GM23338 (cell line): ENCODE measurements at regions not wholly inside any gene's neighbourhood (a gene's known extent, or its start where the extent isn't known, plus 50 kb on each side); places are given as distances from the start of the nearest gene placed in this dataset.

ENCODE experiments used
- ATAC-seq: fragments of 200-7000 bp; cut with Tn5 transposase; 3 replicates; pipeline ENCODE4 v1.9.1; 2020
- DNase-seq: peaks from one replicate; pipeline ENCODE4 v3.0.0-alpha.2; 2015; ENCODE audit warnings: low spot score
- H2AFZ ChIP-seq: fragments of 200-600 bp; sonication (generic); 2 replicates; pipeline ENCODE4 v1.8.0; 2016; ENCODE audit warnings: antibody characterized with exemption, mild to moderate bottlenecking, moderate library complexity
- H3F3A ChIP-seq: fragments of 200-600 bp; sonication (generic); replicated peaks from 2 replicates; pipeline ENCODE4 v1.8.0; 2017; ENCODE audit warnings: antibody characterized with exemption, mixed run types, low read depth
- H3K27ac ChIP-seq: fragments of 200-600 bp; sonication (generic); 2 replicates; pipeline ENCODE4 v1.6.1; 2016; ENCODE audit warnings: low read depth
- H3K27me3 ChIP-seq: fragments of 200-600 bp; sonication (generic); 2 replicates; pipeline ENCODE4 v1.8.0; 2016; ENCODE audit warnings: mild to moderate bottlenecking, mixed run types, moderate library complexity; ENCODE audit not compliant: insufficient read depth
- H3K36me3 ChIP-seq: fragments of 200-600 bp; sonication (generic); 2 replicates; pipeline ENCODE4 v1.8.0; 2016; ENCODE audit warnings: mild to moderate bottlenecking; ENCODE audit not compliant: insufficient read depth
- H3K4me1 ChIP-seq: fragments of 200-600 bp; sonication (generic); 2 replicates; pipeline ENCODE4 v1.8.0; 2016; ENCODE audit warnings: mild to moderate bottlenecking, moderate library complexity; ENCODE audit not compliant: insufficient read depth
- H3K4me2 ChIP-seq: fragments of 200-600 bp; sonication (generic); 2 replicates; pipeline ENCODE4 v1.7.1; 2017; ENCODE audit warnings: mixed run types
- H3K4me3 ChIP-seq: fragments of 200-600 bp; sonication (generic); 2 replicates; pipeline ENCODE4 v1.6.1; 2016; ENCODE audit warnings: mixed run types
- H3K79me2 ChIP-seq: fragments of 200-600 bp; sonication (generic); replicated peaks from 2 replicates; pipeline ENCODE4 v1.8.0; 2017; ENCODE audit warnings: mild to moderate bottlenecking; ENCODE audit not compliant: insufficient read depth
- H3K9me2 ChIP-seq: fragments of 200-600 bp; sonication (generic); 2 replicates; pipeline ENCODE4 v1.8.0; 2017; ENCODE audit not compliant: insufficient read depth
- H4K20me1 ChIP-seq: fragments of 200-600 bp; sonication (generic); replicated peaks from 2 replicates; pipeline ENCODE4 v1.8.0; 2017; ENCODE audit warnings: mild to moderate bottlenecking; ENCODE audit not compliant: insufficient read depth
- H3K27ac Mint-ChIP-seq: 2 replicates; pipeline ENCODE4 v1.8.0; 2020; ENCODE audit warnings: inconsistent platforms, mild to moderate bottlenecking, moderate library complexity, mixed read lengths
- H3K27me3 Mint-ChIP-seq: 3 replicates; pipeline ENCODE4 v1.8.0; 2022; ENCODE audit warnings: low read depth, mild to moderate bottlenecking, moderate library complexity, mixed read lengths, inconsistent platforms; ENCODE audit not compliant: insufficient read depth, poor library complexity
- H3K36me3 Mint-ChIP-seq: 3 replicates; pipeline ENCODE4 v1.8.0; 2021; ENCODE audit warnings: low read depth, mild to moderate bottlenecking, inconsistent platforms, moderate library complexity, mixed read lengths
- H3K4me1 Mint-ChIP-seq: 3 replicates; pipeline ENCODE4 v1.8.0; 2020; ENCODE audit warnings: mild to moderate bottlenecking, inconsistent platforms, mixed read lengths
- H3K4me3 Mint-ChIP-seq: 3 replicates; pipeline ENCODE4 v1.8.0; 2021; ENCODE audit warnings: moderate library complexity, mild to moderate bottlenecking, inconsistent platforms, mixed read lengths
- H3K9me3 Mint-ChIP-seq: 3 replicates; pipeline ENCODE4 v1.8.0; 2020; ENCODE audit warnings: moderate library complexity, mild to moderate bottlenecking, inconsistent platforms, mixed read lengths
- CREB1 ChIP-seq: fragments of 250-450 bp; sonication (Bioruptor Pico); IDR thresholded peaks from 2 replicates; pipeline ENCODE4 v1.5.0; 2020; ENCODE audit warnings: low read depth, mild to moderate bottlenecking, moderate library complexity
- ETS1 ChIP-seq: IDR thresholded peaks from 2 replicates; pipeline ENCODE4 v1.6.1; 2016; ENCODE audit warnings: antibody characterized with exemption
- EZH2 ChIP-seq: fragments of 200-600 bp; sonication (generic); IDR thresholded peaks from one replicate; pipeline ENCODE4 v1.8.0; 2017; ENCODE audit warnings: antibody characterized with exemption, mild to moderate bottlenecking, low read depth; ENCODE audit not compliant: unreplicated experiment
- EZH2phosphoT487 ChIP-seq: fragments of 200-600 bp; sonication (generic); IDR thresholded peaks from one replicate; pipeline ENCODE4 v1.8.1; 2018; ENCODE audit warnings: antibody characterized with exemption; ENCODE audit not compliant: unreplicated experiment
- NANOG ChIP-seq: IDR thresholded peaks from 2 replicates; pipeline ENCODE4 v1.6.1; 2016; ENCODE audit warnings: antibody characterized with exemption, borderline replicate concordance
- POLR2AphosphoS5 ChIP-seq: IDR thresholded peaks from 2 replicates; pipeline ENCODE4 v1.6.1; 2016; ENCODE audit warnings: antibody characterized with exemption, low read depth
- REST ChIP-seq: IDR thresholded peaks from one replicate; pipeline ENCODE4 v1.6.1; 2018; ENCODE audit warnings: antibody characterized with exemption; ENCODE audit not compliant: unreplicated experiment
- ZNF114 ChIP-seq: fragments of 250-450 bp; sonication (Bioruptor Pico); IDR thresholded peaks from 2 replicates; pipeline ENCODE4 v1.5.0; 2020; ENCODE audit warnings: mild to moderate bottlenecking, moderate library complexity
- ZNF331 ChIP-seq: fragments of 250-450 bp; sonication (Bioruptor Pico); IDR thresholded peaks from 2 replicates; pipeline ENCODE4 v1.5.0; 2020; ENCODE audit warnings: low read depth, mild to moderate bottlenecking, moderate library complexity
- ZNF462 ChIP-seq: fragments of 250-450 bp; sonication (Bioruptor Pico); IDR thresholded peaks from 2 replicates; pipeline ENCODE4 v1.5.0; 2020; ENCODE audit warnings: mild to moderate bottlenecking, moderate library complexity

- ATAC-seq (no peak), DNase-seq (no peak)
- Histone ChIP-seq H3K4me2 (no peak overlapping the region), H3K79me2 (no peaks in the 10 kb centered on the region), H3K27ac (no peak overlapping the region), H2AFZ (no peak overlapping the region), H3F3A (no peaks in the 10 kb centered on the region), H3K9me2 (peaks cover 3% of the 10 kb centered on the region; the same call in 1 of the 2 replicates), H3K4me1 (no peaks in the 10 kb centered on the region), H3K27me3 (no peaks in the 10 kb centered on the region), H3K4me3 (no peak overlapping the region), H3K36me3 (no peaks in the 10 kb centered on the region), H4K20me1 (no peaks in the 10 kb centered on the region)
- TF ChIP-seq EZH2 = no peak
- H3K4me3 Mint-ChIP-seq = no peak overlapping the region
- no peaks in the 10 kb centered on the region; the same call in 2 of the 3 replicates for H3K9me3 Mint-ChIP-seq
- no peaks in the 10 kb centered on the region for H3K27me3 Mint-ChIP-seq
- no peak overlapping the region for H3K27ac Mint-ChIP-seq
- no peaks in the 10 kb centered on the region for H3K36me3 Mint-ChIP-seq
- H3K4me1 Mint-ChIP-seq = no peaks in the 10 kb centered on the region
Observed at GRCh38 chr9:31699836-31700235, 684.6 kb upstream of the ACO1 start.

GRCh38 chr9:31700252-31701045, 684.0 kb upstream of the ACO1 start:
- H3K27me3 Mint-ChIP-seq = no peaks in the 10 kb centered on the region
- no peak overlapping the region for H3K27ac Mint-ChIP-seq
- ATAC-seq (no peak), DNase-seq (no peak)
- H3K9me3 Mint-ChIP-seq = no peaks in the 10 kb centered on the region; the same call in 2 of the 3 replicates
- H4K20me1 ChIP-seq = no peaks in the 10 kb centered on the region
- H2AFZ ChIP-seq = no peak overlapping the region
- H3K4me3 ChIP-seq = no peak overlapping the region
- H3K79me2 ChIP-seq = no peaks in the 10 kb centered on the region
- H3K27ac ChIP-seq = no peak overlapping the region
- no peaks in the 10 kb centered on the region for H3K36me3 Mint-ChIP-seq
- H3K4me2 ChIP-seq = no peak overlapping the region
- H3F3A ChIP-seq = no peaks in the 10 kb centered on the region
- H3K4me3 Mint-ChIP-seq = no peak overlapping the region
- H3K9me2 ChIP-seq = peaks cover 3% of the 10 kb centered on the region; the same call in 1 of the 2 replicates
- no peaks in the 10 kb centered on the region for H3K4me1 ChIP-seq
- H3K36me3 ChIP-seq = no peaks in the 10 kb centered on the region
- H3K4me1 Mint-ChIP-seq = no peaks in the 10 kb centered on the region
- no peaks in the 10 kb centered on the region for H3K27me3 ChIP-seq
- TF ChIP-seq POLR2AphosphoS5 (no peak), ZNF462 (CRISPR knock-in tag) (no peak), ZNF114 (CRISPR knock-in tag) (no peak), CREB1 (CRISPR knock-in tag) (no peak), NANOG (no peak), EZH2phosphoT487 (no peak), EZH2 (no peak), REST (no peak), ZNF331 (CRISPR knock-in tag) (no peak), ETS1 (no peak)
